HG03045 (cell line): ENCODE measurements at regions not wholly inside any gene's neighbourhood (a gene's known extent, or its start where the extent isn't known, plus 50 kb on each side); places are given as distances from the start of the nearest gene placed in this dataset.

Experiments used
- ATAC-seq: cut with Tn5 transposase; IDR thresholded peaks from one replicate; pipeline ENCODE4 v1.9.1; 2021; ENCODE audit warnings: mild to moderate bottlenecking, moderate library complexity; ENCODE audit not compliant: unreplicated experiment

- ATAC-seq: no peak
Measured at GRCh38 chrX:124275182-124275894, 57.1 kb upstream of the TEX13D start.

- ATAC-seq: no peak
Measured at GRCh38 chrX:124280294-124280902, 52.1 kb upstream of the TEX13D start.

DNA sequence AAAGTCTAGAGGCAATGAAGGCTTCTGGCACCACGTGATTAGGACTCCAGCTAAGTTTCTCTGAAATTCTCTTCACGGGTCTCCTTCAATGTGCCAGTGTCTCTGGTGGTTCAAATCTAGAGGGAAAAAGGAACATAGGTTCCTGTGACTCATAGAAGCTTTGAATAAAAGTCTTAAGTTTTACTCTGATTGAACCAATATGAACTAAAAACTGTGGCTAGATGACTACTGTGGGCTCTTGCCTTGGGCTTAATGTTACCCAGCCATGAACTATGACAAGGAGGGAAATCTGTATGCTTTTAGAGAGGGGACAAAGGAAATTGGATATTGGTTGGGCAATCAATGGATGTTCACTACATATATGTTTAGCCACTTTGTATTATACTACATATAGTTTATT lies 49.9 kb upstream of the TEX13D start:
- no peak for ATAC-seq
